Keratinocyte (primary cell): ENCODE measurements at regions not wholly inside any gene's neighbourhood (a gene's known extent, or its start where the extent isn't known, plus 50 kb on each side); places are given as distances from the start of the nearest gene placed in this dataset.

ENCODE experiments used
- DNase-seq: peaks from one replicate; pipeline ENCODE4 v3.0.0-alpha.2; 2011; ENCODE audit warnings: low read depth, missing footprints, low spot score
- FAIRE-seq: peaks from 2 replicates; lab custom pipeline; 2011; peaks lifted over from hg19 to GRCh38; lab: Jason Lieb, UNC
- H2AFZ ChIP-seq: 2 replicates; pipeline ENCODE4 v1.6.0; 2012; ENCODE audit warnings: low read length, control low read depth, inconsistent platforms; ENCODE audit not compliant: control insufficient read depth
- H3K27ac ChIP-seq: 2 replicates; pipeline ENCODE4 v1.5.1; 2011; ENCODE audit warnings: low read length; ENCODE audit not compliant: control insufficient read depth, insufficient read depth
- H3K27me3 ChIP-seq: 3 replicates; pipeline ENCODE4 v1.6.0; 2011; ENCODE audit warnings: low read length; ENCODE audit not compliant: control insufficient read depth, insufficient read depth; ENCODE audit errors: extremely low read depth
- H3K36me3 ChIP-seq, 2 experiments: 2 replicates in 1 of 2; 3 replicates in 1 of 2; pipeline ENCODE4 v1.5.1; 2011; ENCODE audit warnings: low read length in 2 of 2, mild to moderate bottlenecking in 1 of 2; ENCODE audit not compliant: control insufficient read depth in 2 of 2, insufficient read depth in 2 of 2; ENCODE audit errors: extremely low read depth in 1 of 2
- H3K4me1 ChIP-seq: 3 replicates; pipeline ENCODE4 v1.5.1; 2011; ENCODE audit warnings: low read length; ENCODE audit not compliant: control insufficient read depth, insufficient read depth; ENCODE audit errors: extremely low read depth
- H3K4me2 ChIP-seq: 3 replicates; pipeline ENCODE4 v1.6.0; 2011; ENCODE audit warnings: low read depth, low read length; ENCODE audit not compliant: control insufficient read depth, insufficient read depth; ENCODE audit errors: extremely low read depth
- H3K4me3 ChIP-seq, 3 experiments: fragments of 200-600 bp in 1 of 3; sonication (generic) in 1 of 3; 2 replicates in 2 of 3; 3 replicates in 1 of 3; pipeline ENCODE4 v1.5.1; 2011 to 2016; ENCODE audit warnings: low read length in 3 of 3, mild to moderate bottlenecking in 3 of 3, control low read depth in 2 of 3, inconsistent platforms in 1 of 3, low read depth in 1 of 3, mixed read lengths in 1 of 3, mixed run types in 1 of 3, moderate library complexity in 1 of 3; ENCODE audit not compliant: control insufficient read depth in 2 of 3, insufficient read depth in 2 of 3; ENCODE audit errors: extremely low read depth in 1 of 3
- H3K79me2 ChIP-seq: 2 replicates; pipeline ENCODE4 v1.6.0; 2012; ENCODE audit warnings: low read length; ENCODE audit not compliant: control insufficient read depth, insufficient read depth
- H3K9ac ChIP-seq: 3 replicates; pipeline ENCODE4 v1.6.0; 2011; ENCODE audit warnings: low read length; ENCODE audit not compliant: control insufficient read depth, insufficient read depth; ENCODE audit errors: extremely low read depth
- H3K9me1 ChIP-seq: 3 replicates; pipeline ENCODE4 v1.6.0; 2011; ENCODE audit warnings: low read length; ENCODE audit not compliant: control insufficient read depth, insufficient read depth; ENCODE audit errors: extremely low read depth
- H3K9me3 ChIP-seq: 2 replicates; pipeline ENCODE4 v1.5.1; 2012; ENCODE audit warnings: low read depth, low read length; ENCODE audit not compliant: control insufficient read depth
- H4K20me1 ChIP-seq: 3 replicates; pipeline ENCODE4 v1.6.0; 2011; ENCODE audit warnings: low read length; ENCODE audit not compliant: control insufficient read depth, insufficient read depth; ENCODE audit errors: extremely low read depth
- EZH2 ChIP-seq: IDR thresholded peaks from one replicate; pipeline ENCODE4 v1.6.1; 2012; ENCODE audit warnings: inconsistent platforms, mild to moderate bottlenecking, low read length, moderate library complexity
- dilution Hi-C: fragments of 300-500 bp; cut with MboI; formaldehyde crosslinking; loops from one replicate; pipeline ENCODE4 v1.7.0; 2020; ENCODE audit warnings: low sequenced_read_pairs; ENCODE audit not compliant: extremely low pct_ligation_motif_present
- TF ChIP-seq, protein P1 (sequence below), 3 experiments: IDR thresholded peaks in 1 of 3; conservative IDR thresholded peaks in 1 of 3; optimal IDR thresholded peaks in 1 of 3; 2 replicates in 2 of 3; 3 replicates in 1 of 3; pipeline versions ENCODE3 to v1.5.1; 2011; ENCODE audit warnings: low read length in 3 of 3, mild to moderate bottlenecking in 3 of 3, moderate library complexity in 2 of 3, control low read depth in 1 of 3, inconsistent platforms in 1 of 3; ENCODE audit not compliant: insufficient read depth in 2 of 3; ENCODE audit errors: extremely low read depth in 1 of 3

DNA sequence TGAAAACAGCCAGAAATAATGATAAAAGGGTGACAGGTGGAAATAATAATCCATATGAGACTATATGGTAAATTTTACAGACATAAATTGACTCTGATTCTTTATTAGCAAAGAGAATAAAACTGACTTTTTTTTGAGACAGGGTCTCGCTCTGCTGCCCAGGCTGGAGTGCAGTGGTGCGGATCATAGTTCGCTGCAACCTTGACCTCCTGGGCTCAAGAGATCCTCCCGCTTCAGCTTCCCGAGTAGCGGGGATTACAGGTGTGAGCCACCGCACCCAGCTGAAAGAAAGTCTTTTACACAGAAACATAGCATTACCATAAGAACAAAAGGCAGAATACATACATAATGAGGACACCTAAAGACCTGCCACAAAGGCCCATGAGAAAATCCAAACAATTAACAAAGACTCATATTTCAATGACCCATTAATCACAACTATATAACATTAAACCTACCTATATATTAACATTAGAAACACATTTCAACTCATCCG, 51.5 kb upstream of the DIP2C start:
- DNase-seq, result no peak
- Histone ChIP-seq H3K79me2 (no peaks in the 10 kb centered on the region), H3K9me1 (no peaks in the 10 kb centered on the region), H3K36me3 (no peaks in the 10 kb centered on the region), H3K9ac (no peak overlapping the region), H3K9me3 (peaks cover 5% of the 10 kb centered on the region), H3K27ac (no peak overlapping the region), H3K4me1 (no peaks in the 10 kb centered on the region), H2AFZ (no peak overlapping the region), H3K27me3 (no peaks in the 10 kb centered on the region), H3K4me3 (no peak overlapping the region), H3K4me2 (no peak overlapping the region), H4K20me1 (no peaks in the 10 kb centered on the region)
- no peak for FAIRE-seq
- dilution Hi-C loops, result no loop called here
- no peak for TF ChIP-seq EZH2
- TF ChIP-seq, protein P1, sequence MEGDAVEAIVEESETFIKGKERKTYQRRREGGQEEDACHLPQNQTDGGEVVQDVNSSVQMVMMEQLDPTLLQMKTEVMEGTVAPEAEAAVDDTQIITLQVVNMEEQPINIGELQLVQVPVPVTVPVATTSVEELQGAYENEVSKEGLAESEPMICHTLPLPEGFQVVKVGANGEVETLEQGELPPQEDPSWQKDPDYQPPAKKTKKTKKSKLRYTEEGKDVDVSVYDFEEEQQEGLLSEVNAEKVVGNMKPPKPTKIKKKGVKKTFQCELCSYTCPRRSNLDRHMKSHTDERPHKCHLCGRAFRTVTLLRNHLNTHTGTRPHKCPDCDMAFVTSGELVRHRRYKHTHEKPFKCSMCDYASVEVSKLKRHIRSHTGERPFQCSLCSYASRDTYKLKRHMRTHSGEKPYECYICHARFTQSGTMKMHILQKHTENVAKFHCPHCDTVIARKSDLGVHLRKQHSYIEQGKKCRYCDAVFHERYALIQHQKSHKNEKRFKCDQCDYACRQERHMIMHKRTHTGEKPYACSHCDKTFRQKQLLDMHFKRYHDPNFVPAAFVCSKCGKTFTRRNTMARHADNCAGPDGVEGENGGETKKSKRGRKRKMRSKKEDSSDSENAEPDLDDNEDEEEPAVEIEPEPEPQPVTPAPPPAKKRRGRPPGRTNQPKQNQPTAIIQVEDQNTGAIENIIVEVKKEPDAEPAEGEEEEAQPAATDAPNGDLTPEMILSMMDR (optimal IDR thresholded peaks at IDR 0.05 in 1 of 3, IDR thresholded peaks at IDR 0.05 in 1 of 3, conservative IDR thresholded peaks at IDR 0.05 in 1 of 3; ENCODE audit: extremely low read depth in 1 of 3, insufficient read depth in 2 of 3, low read length in 3 of 3), result no peak

DNA sequence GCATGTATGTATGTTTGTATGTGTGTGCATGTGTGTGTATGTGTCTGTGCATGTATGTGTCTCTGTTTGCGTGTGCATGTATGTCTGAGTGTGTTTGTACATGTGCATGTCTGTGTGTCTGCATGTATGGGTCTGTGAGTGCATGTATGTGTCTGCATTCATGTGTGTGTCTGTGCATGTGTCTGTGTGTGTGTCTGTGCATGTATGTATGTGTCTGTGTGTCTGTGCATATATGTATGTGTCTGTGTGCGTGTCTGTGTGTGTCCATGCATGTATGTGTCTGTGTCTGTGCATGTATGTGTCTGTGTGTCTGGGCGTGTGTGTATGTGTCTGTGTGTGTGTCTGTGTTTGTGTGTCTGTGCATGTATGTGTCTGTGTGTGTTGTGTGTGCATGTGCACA, 49.9 kb upstream of the DIP2C start:
- Histone ChIP-seq H3K9ac (no peak overlapping the region), H3K27me3 (no peaks in the 10 kb centered on the region), H3K4me2 (no peak overlapping the region), H3K79me2 (no peaks in the 10 kb centered on the region), H3K4me3 (no peak overlapping the region), H3K36me3 (no peaks in the 10 kb centered on the region), H3K4me1 (no peaks in the 10 kb centered on the region), H3K9me3 (peaks cover 5% of the 10 kb centered on the region), H3K9me1 (no peaks in the 10 kb centered on the region), H3K27ac (no peak overlapping the region), H2AFZ (no peak overlapping the region), H4K20me1 (no peaks in the 10 kb centered on the region)
- DNase-seq (no peak), FAIRE-seq (peak; percentile 20)
- TF ChIP-seq, protein P1 (optimal IDR thresholded peaks at IDR 0.05 in 1 of 3, IDR thresholded peaks at IDR 0.05 in 1 of 3, conservative IDR thresholded peaks at IDR 0.05 in 1 of 3; ENCODE audit: extremely low read depth in 1 of 3, insufficient read depth in 2 of 3, low read length in 3 of 3), result no peak
- TF ChIP-seq EZH2, result no peak
- dilution Hi-C loops, result no loop called here
